KMS-11 (cell line): ENCODE measurements at regions not wholly inside any gene's neighbourhood (a gene's known extent, or its start where the extent isn't known, plus 50 kb on each side); places are given as distances from the start of the nearest gene placed in this dataset.

Experiments used
- H2AFZ ChIP-seq: fragments of 200-600 bp; sonication (generic); 2 replicates; pipeline ENCODE4 v1.6.1; 2016; ENCODE audit warnings: antibody characterized with exemption, mixed run types, low read depth
- H3K27ac ChIP-seq: fragments of 200-600 bp; sonication (generic); 2 replicates; pipeline ENCODE4 v1.6.1; 2016; ENCODE audit warnings: mild to moderate bottlenecking, mixed run types
- H3K27me3 ChIP-seq: fragments of 200-600 bp; sonication (generic); 2 replicates; pipeline ENCODE4 v1.6.1; 2017; ENCODE audit warnings: mild to moderate bottlenecking, low read depth, mixed run types, moderate library complexity; ENCODE audit not compliant: insufficient read depth
- H3K36me3 ChIP-seq: fragments of 200-600 bp; sonication (generic); 2 replicates; pipeline ENCODE4 v1.6.1; 2017; ENCODE audit warnings: mild to moderate bottlenecking, mixed run types; ENCODE audit not compliant: insufficient read depth
- H3K4me1 ChIP-seq: fragments of 200-600 bp; sonication (generic); 2 replicates; pipeline ENCODE4 v1.6.1; 2016; ENCODE audit warnings: mild to moderate bottlenecking, low read depth, mixed run types; ENCODE audit not compliant: poor library complexity, severe bottlenecking
- H3K4me2 ChIP-seq: fragments of 200-600 bp; sonication (generic); 2 replicates; pipeline ENCODE4 v1.7.0; 2016; ENCODE audit warnings: mild to moderate bottlenecking, mixed run types
- H3K4me3 ChIP-seq: fragments of 200-600 bp; sonication (generic); IDR thresholded peaks from 2 replicates; pipeline ENCODE4 v1.6.1; 2017; ENCODE audit warnings: low read depth, low read length, mixed read lengths; ENCODE audit not compliant: insufficient read depth
- H3K79me2 ChIP-seq: fragments of 200-600 bp; sonication (generic); 2 replicates; pipeline ENCODE4 v1.6.1; 2016; ENCODE audit warnings: low read depth, mixed run types; ENCODE audit not compliant: insufficient read depth
- H3K9ac ChIP-seq: fragments of 200-600 bp; sonication (generic); 2 replicates; pipeline ENCODE4 v1.6.1; 2016; ENCODE audit warnings: mild to moderate bottlenecking, mixed run types
- H4K20me1 ChIP-seq: fragments of 200-600 bp; sonication (generic); 2 replicates; pipeline ENCODE4 v1.6.1; 2016; ENCODE audit warnings: mild to moderate bottlenecking, mixed run types; ENCODE audit not compliant: insufficient read depth
- TF ChIP-seq, protein P1 (sequence below): fragments of 200-600 bp; sonication (generic); conservative IDR thresholded peaks from 2 replicates; pipeline ENCODE4 v1.6.1; 2017; ENCODE audit warnings: low read depth, mild to moderate bottlenecking, antibody characterized with exemption, low read length, moderate library complexity, mixed read lengths

GRCh38 chr12:47602325-47602724 lies 103.5 kb downstream of the RPAP3 start:
- Histone ChIP-seq H4K20me1 (no peaks in the 10 kb centered on the region), H3K27ac (no peak overlapping the region), H2AFZ (no peak overlapping the region), H3K4me2 (no peak overlapping the region), H3K9ac (no peak overlapping the region), H3K27me3 (no peaks in the 10 kb centered on the region), H3K4me3 (no peak overlapping the region), H3K36me3 (no peaks in the 10 kb centered on the region), H3K79me2 (no peaks in the 10 kb centered on the region), H3K4me1 (no peaks in the 10 kb centered on the region)
- TF ChIP-seq, protein P1, sequence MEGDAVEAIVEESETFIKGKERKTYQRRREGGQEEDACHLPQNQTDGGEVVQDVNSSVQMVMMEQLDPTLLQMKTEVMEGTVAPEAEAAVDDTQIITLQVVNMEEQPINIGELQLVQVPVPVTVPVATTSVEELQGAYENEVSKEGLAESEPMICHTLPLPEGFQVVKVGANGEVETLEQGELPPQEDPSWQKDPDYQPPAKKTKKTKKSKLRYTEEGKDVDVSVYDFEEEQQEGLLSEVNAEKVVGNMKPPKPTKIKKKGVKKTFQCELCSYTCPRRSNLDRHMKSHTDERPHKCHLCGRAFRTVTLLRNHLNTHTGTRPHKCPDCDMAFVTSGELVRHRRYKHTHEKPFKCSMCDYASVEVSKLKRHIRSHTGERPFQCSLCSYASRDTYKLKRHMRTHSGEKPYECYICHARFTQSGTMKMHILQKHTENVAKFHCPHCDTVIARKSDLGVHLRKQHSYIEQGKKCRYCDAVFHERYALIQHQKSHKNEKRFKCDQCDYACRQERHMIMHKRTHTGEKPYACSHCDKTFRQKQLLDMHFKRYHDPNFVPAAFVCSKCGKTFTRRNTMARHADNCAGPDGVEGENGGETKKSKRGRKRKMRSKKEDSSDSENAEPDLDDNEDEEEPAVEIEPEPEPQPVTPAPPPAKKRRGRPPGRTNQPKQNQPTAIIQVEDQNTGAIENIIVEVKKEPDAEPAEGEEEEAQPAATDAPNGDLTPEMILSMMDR, result no peak

GRCh38 chr12:47601071-47601470 lies 104.8 kb downstream of the RPAP3 start:
- Histone ChIP-seq H3K4me2 (no peak overlapping the region), H3K4me1 (no peaks in the 10 kb centered on the region), H3K9ac (no peak overlapping the region), H3K79me2 (no peaks in the 10 kb centered on the region), H3K4me3 (no peak overlapping the region), H3K27me3 (no peaks in the 10 kb centered on the region), H3K27ac (no peak overlapping the region), H4K20me1 (no peaks in the 10 kb centered on the region), H2AFZ (no peak overlapping the region), H3K36me3 (no peaks in the 10 kb centered on the region)
- TF ChIP-seq, protein P1, result no peak

- H3K27ac ChIP-seq, result no peak overlapping the region
- no peaks in the 10 kb centered on the region for H4K20me1 ChIP-seq
- H3K27me3 ChIP-seq, result no peaks in the 10 kb centered on the region
- H3K4me1 ChIP-seq, result no peaks in the 10 kb centered on the region
- no peaks in the 10 kb centered on the region for H3K36me3 ChIP-seq
- no peak overlapping the region for H3K4me3 ChIP-seq
- no peaks in the 10 kb centered on the region for H3K79me2 ChIP-seq
- TF ChIP-seq, protein P1, result no peak
- no peak overlapping the region for H3K9ac ChIP-seq
- H2AFZ ChIP-seq, result no peak overlapping the region
- H3K4me2 ChIP-seq, result no peak overlapping the region
These were observed 114.0 kb downstream of the RPAP3 start for GRCh38 chr12:47591795-47592194.

DNA sequence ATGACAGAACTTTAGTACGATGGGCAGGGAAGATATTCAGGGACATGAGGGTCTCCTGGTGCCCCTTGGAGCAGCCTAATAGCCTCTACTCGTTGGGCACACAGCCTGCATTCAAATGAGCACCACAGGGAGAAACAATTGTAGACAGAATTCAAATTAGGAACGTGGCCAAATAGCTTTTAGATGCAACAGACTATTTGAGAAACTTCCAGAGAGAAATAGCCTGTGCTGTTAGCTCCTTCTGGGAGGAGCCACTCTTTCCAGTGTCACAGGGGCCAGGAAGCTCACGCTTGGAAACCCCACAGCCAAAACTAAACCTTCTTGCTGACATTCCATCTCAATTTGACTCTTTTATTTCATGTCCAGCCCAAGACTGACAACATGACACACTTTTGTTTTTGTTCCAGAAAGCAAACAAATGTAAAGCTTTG lies 114.5 kb downstream of the RPAP3 start:
- Histone ChIP-seq H3K9ac (no peak overlapping the region), H3K4me3 (no peak overlapping the region), H3K36me3 (no peaks in the 10 kb centered on the region), H3K79me2 (no peaks in the 10 kb centered on the region), H3K27ac (no peak overlapping the region), H2AFZ (no peak overlapping the region), H3K4me2 (no peak overlapping the region), H4K20me1 (no peaks in the 10 kb centered on the region), H3K4me1 (no peaks in the 10 kb centered on the region), H3K27me3 (no peaks in the 10 kb centered on the region)
- TF ChIP-seq, protein P1, result no peak
